ENCODE measurements at regions not wholly inside any gene's neighbourhood (a gene's known extent, or its start where the extent isn't known, plus 50 kb on each side); places are given as distances from the start of the nearest gene placed in this dataset.
A peak's percentile ranks its signal among the peaks of the same experiment; 100 is the strongest.

DNA sequence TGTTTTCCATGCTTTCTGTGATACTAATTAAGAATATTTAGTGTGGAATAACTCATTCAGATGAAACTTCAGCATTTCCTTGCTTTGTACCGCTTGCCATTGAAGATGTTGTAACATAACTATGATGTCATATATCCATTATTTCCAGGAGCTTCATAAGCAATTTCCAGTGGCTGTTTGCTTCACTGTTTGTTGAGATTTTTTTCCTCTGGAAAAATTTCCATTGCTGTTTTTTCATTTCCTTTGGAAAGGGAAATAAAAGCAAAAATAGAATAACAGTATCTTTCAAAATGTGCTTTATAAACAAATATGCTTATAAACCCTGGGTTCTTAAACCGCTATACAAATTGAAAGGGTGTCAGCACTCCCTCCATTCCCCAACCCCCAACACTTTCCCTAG, 319.6 kb upstream of the SEMA6D start:
- DNase-seq, result no peak

- DNase-seq, result no peak
Measured at GRCh38 chr15:47398132-47398531, 319.2 kb upstream of the SEMA6D start.

DNA sequence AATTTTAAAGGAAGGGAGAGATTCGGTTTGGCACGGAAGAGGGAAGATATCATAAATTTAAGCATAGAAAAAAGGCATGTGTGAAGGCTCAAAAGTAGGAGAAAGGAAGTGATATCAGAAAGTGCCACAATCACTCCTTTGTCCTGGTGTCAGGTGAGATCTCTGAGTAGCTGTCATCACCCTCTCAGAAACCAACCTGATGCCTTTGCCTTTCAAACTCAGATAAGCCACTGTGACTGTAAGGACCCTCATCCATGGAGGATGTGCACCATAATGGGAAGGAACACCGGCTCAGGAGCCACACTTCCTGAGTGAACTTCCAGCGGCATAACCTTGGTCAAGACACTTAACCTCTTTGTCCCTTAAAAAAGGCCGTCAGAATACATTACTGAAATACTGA, 318.7 kb upstream of the SEMA6D start:
- no peak for DNase-seq

DNA sequence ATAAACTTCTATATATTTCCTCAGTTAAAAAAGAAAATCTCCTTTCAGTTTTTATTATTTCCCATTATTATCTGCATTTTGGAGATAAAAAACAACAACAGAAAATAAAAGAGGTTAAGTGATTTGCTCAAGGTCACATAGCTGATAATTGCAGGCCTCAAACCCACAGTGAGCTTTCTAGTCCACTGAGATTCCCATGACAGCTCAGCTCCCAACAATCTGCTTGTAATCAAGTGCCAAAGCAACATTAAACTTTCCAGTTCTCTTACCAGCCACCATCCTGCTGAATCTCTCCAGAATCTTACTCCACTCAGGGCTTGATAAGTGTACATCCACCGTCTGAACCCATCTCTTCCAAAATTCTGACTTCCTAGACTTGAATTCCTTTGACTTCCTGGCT, 318.2 kb upstream of the SEMA6D start:
- no peak for DNase-seq

- no peak for DNase-seq
Measured at GRCh38 chr15:47400603-47401002, 316.7 kb upstream of the SEMA6D start.

DNA sequence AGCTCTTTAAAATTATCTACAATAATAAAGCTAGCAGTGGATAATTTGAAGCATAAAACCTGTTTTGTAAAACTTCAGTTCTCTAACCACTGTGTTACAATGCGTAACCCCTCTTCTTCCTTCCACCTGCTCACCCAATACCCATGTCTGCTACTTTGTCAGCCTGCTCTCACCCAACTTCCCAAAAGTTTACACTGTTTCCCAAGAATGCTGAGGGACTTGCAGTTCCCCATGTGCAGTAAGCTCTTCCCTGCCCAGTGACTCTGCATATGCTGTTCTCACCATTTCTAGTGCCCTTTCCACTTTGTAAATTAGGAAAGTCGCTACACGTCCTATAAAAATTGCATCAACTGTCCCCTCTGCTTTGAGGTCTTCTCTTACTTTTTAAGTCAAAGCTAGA, 315.9 kb upstream of the SEMA6D start:
- DNase-seq, result no peak

GRCh38 chr15:47402829-47403228, 314.5 kb upstream of the SEMA6D start:
- no peak for DNase-seq

DNA sequence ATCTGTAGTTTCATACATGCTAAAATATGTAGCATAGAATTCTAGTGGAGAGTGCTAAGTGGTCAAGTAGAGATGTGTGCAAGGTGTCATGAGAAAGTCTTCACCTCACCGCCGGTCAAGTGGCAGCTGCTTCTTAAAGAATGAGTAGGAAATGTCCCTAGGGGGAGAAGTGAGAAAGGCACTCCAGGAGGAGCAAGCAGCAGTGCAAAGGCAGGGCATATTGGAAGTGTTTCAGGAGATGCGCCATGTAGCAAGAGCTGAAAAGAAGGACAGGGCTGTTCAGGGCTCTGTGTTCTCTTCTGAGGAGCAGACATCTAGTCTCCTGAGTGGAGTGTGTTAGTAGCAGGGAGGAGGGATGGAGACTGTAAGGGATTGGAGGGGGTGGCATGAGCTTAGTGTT, 312.4 kb upstream of the SEMA6D start:
- DNase-seq, result no peak

DNA sequence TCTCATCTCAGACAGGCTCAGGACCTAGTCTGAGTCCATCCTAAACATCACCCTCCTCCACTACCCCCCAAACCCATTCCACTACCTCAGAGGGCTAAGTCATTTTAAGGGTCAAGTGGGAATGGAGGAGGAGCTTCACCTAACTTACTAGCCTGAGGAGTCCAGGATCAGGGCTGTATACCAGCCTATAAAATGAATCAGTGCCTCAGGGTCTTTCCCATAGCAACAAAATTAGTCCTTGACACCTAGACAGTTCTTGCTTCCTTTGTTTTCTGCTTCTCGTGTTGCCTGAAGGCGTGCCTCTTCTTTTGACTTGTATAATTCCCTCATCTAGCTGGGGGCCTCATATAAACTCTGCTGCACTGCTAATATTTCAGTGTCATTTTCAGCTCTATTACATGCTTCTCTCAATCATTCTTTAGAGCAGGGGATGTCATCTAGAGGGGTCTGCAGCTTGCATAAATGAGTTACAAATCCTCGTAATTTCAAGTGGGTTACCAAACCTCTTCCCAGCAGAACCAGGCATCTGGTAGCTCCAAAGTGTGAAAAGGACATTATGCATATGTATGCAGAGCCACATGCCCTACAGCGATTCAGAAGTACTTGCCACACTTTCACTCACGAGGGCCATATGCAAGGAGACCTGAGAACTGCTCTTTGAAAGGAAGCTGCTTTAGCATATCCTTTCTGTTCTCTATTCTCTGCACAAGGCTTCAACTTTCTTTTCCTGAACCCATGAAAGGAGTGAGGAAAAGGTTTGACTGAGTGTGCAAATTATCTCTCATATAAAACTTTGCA, 311.7 kb upstream of the SEMA6D start:
- DNase-seq, result no peak

DNA sequence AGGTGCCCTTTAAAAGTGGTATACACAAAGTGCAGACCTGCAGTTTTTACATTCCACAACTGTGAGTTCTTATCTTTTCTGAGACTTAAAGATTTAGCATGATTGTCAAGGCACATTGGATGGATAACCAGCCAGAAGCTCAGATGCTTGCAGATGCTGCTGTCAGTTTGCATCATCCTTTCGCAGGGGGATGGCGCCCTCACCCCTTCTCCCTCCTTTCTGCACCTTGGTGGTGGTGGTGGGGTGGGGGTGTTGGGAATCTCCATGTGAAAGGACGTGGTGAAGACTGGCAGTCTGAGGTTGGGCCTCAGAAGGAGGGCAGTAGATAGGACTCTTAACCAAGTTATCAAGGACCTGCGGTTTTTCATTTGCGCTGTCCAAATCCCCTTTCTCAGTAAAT, 309.6 kb upstream of the SEMA6D start:
- DNase-seq, result no peak

DNA sequence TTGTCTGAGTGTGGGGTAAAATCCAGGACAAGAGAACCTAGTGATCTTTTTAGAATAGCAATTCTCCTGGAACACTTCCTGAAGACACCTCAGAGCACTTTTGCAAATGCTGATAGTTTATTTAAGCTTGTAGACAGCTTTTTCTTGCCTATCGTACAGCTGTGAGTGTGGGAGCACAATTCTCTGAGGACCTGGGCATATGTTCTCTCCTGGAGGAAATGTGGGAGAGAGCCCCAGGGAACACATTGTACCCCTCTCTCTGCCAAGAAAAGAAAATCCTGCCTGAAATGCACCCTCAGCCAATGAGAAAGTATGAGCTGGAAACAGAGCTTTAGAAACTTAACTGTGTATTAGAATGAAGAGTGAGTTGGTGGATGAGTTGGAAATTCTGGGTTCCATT, 308.3 kb upstream of the SEMA6D start:
- no peak for DNase-seq

DNA sequence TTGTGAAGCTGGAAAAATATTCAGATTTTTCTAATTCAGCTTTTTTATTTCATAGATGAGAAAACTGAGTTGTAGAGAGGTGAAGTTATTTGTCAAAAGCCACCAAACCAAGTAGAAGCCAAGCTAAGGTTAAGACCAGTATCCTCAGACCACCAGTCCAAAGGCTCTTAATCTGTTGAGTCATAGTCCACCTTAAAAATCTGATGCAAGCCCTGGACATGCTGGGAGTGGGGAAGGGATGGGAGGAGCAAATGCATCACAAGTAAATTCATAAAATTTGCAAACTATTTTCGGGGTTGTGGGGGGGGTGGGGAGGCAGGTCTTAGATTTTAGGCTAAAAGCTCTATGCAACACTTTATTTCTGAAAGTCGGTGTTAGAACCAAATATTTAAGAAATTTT, 307.7 kb upstream of the SEMA6D start:
- no peak for DNase-seq

- no peak for DNase-seq
Measured at GRCh38 chr15:47410247-47410646, 307.1 kb upstream of the SEMA6D start.

- DNase-seq, result peak; percentile 61
Measured at GRCh38 chr15:47411733-47412132, 305.6 kb upstream of the SEMA6D start.

GRCh38 chr15:47412136-47412535, 305.2 kb upstream of the SEMA6D start:
- DNase-seq, result peak; percentile 61

DNA sequence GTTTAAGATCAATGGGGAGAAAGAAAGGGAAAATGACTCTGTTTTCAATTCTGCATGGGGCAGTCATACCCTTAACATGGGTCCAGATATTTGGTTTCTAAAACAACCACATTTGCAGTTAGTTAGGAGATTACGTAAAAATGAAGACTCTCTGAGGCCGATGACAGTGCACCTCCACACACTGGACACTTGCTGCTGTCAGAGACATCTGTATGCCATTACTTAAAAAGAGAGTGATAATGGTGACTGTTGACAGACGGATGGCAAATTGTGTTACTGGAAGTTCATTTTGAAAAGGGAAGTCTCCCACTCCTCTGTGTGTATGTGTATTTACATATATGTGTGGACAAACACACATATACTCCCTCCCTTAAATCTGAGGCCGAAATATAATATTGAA, 304.5 kb upstream of the SEMA6D start:
- DNase-seq, result no peak

GRCh38 chr15:47414207-47414606, 303.1 kb upstream of the SEMA6D start:
- DNase-seq, result no peak

DNA sequence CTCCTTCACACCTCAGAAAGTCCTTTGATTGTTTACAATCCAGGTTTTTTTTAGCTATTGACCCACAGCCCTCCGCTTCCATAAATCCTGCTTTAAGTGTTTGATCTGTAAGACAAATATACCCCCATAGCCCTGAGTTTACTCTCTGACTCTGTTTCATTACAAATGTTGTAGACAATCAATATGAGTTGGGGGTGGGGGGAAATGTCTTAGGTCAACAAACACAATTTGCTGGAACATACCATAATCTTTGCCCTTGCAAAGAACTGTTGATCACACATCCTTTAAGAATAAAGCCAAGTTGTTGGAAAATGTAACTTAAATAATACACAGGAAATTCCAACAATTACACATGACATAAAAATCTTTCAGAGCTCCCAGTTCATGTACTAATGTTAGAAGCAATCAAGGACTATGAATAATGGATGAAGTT, 301.8 kb upstream of the SEMA6D start:
- DNase-seq, result peak; percentile 68

- no peak for DNase-seq
Measured at GRCh38 chr15:47422881-47423665, 294.2 kb upstream of the SEMA6D start.

DNA sequence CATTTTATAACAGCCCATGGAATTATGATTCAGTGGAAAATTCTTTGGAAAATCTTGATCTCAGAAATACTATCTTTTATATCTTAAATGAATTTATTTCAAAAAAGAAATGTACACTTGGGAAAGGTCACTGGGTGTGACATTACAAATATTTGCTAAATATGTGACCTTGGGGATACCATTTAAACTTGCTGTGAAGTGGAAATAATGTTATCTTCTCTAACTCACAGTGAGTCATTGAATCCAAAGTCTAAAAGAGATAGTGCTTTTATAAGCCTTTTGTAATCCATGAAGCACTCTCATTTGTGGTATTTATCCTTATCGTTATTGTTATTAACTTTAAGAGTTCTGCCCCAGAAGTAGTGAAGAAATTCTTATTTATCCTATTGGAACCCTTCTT, 289.8 kb upstream of the SEMA6D start:
- no peak for DNase-seq

DNA sequence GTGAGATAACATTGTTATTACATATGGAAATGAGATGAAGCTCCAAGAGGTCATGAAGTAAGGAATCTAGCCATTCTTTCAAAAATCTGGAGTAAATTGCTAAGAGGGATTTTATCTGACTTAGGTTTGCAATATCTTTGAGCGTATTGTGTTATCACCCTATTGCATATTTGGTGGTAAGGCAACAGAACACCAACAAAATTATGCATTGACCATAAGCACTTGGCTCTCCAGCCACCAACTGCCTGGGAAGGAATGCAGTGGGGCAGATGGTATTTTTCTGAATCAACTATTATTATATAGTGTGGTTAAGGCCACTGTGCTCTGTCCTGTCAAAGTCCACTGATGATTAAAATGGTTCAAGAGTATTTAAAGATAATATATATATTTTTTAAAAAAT, 287.9 kb upstream of the SEMA6D start:
- no peak for DNase-seq

GRCh38 chr15:47431501-47431900, 285.8 kb upstream of the SEMA6D start:
- DNase-seq, result no peak

DNA sequence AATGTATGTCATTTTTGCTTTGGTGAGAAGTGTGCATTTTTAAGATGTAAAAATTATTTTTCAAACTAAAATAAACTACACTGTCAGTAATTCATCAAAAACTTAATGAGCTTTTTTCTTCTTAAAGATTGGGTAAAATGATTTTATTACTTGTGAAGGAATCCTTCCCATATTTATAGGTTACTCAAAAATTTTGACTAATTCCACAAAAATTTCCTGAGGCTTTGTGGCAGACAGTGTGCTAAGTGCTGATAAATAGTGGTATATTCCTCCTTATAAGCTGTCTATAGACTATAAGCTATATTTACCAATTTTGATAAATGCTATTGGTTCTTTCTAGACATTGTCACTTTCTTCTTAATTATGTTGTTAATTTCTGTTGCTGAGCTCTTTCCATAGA, 284.5 kb upstream of the SEMA6D start:
- DNase-seq, result no peak

DNA sequence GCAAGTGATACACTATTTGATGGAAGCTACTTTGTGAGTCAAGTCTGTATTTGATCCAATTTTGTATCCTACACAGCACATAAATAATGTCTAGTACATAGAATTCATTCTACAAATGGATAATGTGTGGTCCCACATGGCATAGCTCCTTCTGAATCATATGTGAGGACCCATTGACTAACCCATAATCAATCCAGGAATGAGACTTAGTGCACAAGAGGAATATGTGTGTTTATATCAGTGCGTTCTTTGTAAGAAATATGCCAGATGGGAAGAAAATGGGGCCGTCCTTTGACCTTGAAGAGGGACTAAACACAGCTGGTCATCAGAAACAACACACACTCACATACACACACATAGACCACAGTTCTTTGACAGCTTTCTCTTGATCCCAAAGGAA, 282.7 kb upstream of the SEMA6D start:
- no peak for DNase-seq

- DNase-seq, result no peak
Measured at GRCh38 chr15:47437491-47437890, 279.8 kb upstream of the SEMA6D start.

Measured in NCI-H1092 treated with DMSO at 0.1 percent for 48 hours (cell line).